ENCODE measurements at regions not wholly inside any gene's neighbourhood (a gene's known extent, or its start where the extent isn't known, plus 50 kb on each side); places are given as distances from the start of the nearest gene placed in this dataset.

DNA sequence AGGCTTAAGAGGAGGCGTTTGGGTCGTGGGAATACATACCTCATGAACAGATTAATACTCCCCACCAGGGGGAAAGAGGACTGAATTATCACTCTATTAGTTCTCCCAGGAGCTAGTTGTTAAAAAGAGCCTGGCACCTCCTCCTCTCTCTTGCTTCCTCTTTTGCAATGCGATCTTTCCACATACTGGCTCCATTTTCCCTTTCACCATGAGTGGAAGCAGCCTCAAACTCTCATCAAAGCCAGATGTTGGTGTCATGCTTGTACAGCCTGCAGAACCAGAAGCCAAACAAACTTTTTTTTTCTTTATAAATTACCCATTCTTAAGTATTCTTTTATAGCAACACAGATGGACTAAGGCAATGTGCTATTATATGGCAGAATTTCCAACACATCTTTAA lies 258.5 kb downstream of the FAM76B start:
- TF ChIP-seq, protein P1, sequence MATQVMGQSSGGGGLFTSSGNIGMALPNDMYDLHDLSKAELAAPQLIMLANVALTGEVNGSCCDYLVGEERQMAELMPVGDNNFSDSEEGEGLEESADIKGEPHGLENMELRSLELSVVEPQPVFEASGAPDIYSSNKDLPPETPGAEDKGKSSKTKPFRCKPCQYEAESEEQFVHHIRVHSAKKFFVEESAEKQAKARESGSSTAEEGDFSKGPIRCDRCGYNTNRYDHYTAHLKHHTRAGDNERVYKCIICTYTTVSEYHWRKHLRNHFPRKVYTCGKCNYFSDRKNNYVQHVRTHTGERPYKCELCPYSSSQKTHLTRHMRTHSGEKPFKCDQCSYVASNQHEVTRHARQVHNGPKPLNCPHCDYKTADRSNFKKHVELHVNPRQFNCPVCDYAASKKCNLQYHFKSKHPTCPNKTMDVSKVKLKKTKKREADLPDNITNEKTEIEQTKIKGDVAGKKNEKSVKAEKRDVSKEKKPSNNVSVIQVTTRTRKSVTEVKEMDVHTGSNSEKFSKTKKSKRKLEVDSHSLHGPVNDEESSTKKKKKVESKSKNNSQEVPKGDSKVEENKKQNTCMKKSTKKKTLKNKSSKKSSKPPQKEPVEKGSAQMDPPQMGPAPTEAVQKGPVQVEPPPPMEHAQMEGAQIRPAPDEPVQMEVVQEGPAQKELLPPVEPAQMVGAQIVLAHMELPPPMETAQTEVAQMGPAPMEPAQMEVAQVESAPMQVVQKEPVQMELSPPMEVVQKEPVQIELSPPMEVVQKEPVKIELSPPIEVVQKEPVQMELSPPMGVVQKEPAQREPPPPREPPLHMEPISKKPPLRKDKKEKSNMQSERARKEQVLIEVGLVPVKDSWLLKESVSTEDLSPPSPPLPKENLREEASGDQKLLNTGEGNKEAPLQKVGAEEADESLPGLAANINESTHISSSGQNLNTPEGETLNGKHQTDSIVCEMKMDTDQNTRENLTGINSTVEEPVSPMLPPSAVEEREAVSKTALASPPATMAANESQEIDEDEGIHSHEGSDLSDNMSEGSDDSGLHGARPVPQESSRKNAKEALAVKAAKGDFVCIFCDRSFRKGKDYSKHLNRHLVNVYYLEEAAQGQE (IDR thresholded peaks at IDR 0.05; ENCODE audit: insufficient read depth in 1 of 2, low read depth in 2 of 2, low read length in 2 of 2) = no peak
- TF ChIP-seq SIN3A (IDR thresholded peaks at IDR 0.05; ENCODE audit: borderline replicate concordance, insufficient read depth, low read length) = no peak
- no peak for TF ChIP-seq FOXP2 (optimal IDR thresholded peaks at IDR 0.05; ENCODE audit: borderline replicate concordance, extremely low read depth, extremely low read length, insufficient read depth)
- no peak for TF ChIP-seq POLR2AphosphoS5 (IDR thresholded peaks at IDR 0.05; ENCODE audit: low read depth, low read length)
- no peak for TF ChIP-seq TAF1 (IDR thresholded peaks at IDR 0.05; ENCODE audit: borderline replicate concordance, insufficient read depth, low read length)

DNA sequence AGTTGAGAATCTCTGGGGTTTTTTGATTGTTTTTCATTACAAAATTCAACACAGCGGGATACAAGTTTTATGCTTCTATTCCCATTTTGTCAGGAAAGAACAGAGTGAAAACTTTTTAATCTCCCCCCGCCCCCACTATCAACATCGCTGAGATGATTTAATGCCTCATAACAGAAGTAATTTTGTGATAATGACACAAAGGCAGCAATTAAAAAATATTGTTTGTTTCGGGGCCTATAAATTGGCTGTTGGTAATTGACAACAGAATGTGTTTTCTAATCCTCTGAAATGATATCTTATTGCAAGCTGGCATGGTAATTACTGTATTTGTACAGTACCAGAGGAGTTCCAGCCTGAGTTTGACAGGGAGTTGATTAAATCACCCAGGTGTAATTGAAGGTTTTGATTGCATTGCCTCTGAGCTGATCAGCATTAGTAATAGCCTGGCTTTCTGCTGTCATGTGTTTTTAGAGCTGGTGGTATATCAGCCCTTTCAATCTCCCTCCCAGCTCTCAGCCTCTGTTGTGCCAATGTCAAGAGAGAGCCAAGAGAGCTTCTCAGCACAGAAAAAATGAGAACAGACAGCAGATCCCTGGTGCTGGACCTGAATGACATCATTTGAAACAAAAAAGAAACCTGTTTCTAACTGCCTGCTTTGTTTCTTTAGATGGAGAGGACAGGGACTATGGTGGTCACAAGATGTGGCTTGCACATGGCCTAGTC lies 265.1 kb downstream of the FAM76B start:
- no peak for TF ChIP-seq TAF1 (IDR thresholded peaks at IDR 0.05; ENCODE audit: borderline replicate concordance, insufficient read depth, low read length)
- TF ChIP-seq, protein P1 (IDR thresholded peaks at IDR 0.05; ENCODE audit: insufficient read depth in 1 of 2, low read depth in 2 of 2, low read length in 2 of 2) = no peak
- no peak for TF ChIP-seq FOXP2 (optimal IDR thresholded peaks at IDR 0.05; ENCODE audit: borderline replicate concordance, extremely low read depth, extremely low read length, insufficient read depth)
- TF ChIP-seq SIN3A (IDR thresholded peaks at IDR 0.05; ENCODE audit: borderline replicate concordance, insufficient read depth, low read length) = no peak
- TF ChIP-seq POLR2AphosphoS5 (IDR thresholded peaks at IDR 0.05; ENCODE audit: low read depth, low read length) = no peak

DNA sequence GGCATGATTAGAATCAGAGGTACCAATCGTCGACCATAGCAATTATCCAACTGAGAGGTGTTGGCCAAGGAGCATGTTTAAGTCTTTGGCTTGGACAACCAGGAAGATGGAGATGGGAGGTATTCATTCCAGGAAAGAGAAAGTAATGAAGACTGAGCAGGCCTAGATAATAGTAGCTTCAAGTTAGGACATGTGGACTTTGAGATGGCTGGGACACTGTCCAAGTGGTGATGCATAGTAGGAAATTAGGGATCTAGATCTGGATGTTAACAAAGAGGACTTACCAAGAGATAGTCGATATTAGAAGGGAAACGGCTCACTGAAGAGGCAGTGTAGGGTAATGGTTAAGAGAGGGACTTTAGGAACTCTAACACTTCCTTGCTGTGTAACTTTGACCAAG lies 266.7 kb downstream of the FAM76B start:
- TF ChIP-seq POLR2AphosphoS5 (IDR thresholded peaks at IDR 0.05; ENCODE audit: low read depth, low read length) (no peak), TAF1 (IDR thresholded peaks at IDR 0.05; ENCODE audit: borderline replicate concordance, insufficient read depth, low read length) (no peak), FOXP2 (optimal IDR thresholded peaks at IDR 0.05; ENCODE audit: borderline replicate concordance, extremely low read depth, extremely low read length, insufficient read depth) (no peak), SIN3A (IDR thresholded peaks at IDR 0.05; ENCODE audit: borderline replicate concordance, insufficient read depth, low read length) (no peak)
- TF ChIP-seq, protein P1 (IDR thresholded peaks at IDR 0.05; ENCODE audit: insufficient read depth in 1 of 2, low read depth in 2 of 2, low read length in 2 of 2) = no peak

DNA sequence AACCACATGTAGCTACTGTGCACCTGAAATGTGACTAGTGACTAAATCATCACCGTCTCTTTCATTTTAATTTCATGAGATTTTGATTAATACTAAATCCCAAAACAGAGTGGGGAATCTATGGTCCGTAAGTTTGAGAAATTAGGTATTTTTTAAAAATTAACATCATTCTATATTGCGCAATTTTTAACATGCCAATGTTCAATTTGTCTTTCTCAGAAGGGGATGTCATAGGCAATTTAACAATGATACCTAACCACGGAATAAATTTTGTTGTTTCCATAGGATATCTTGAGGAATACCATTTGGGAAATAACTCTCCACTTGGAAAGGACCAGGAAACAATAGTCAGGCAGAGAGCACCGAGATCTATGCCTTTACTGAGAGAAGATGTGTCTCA lies 267.7 kb downstream of the FAM76B start:
- TF ChIP-seq SIN3A (IDR thresholded peaks at IDR 0.05; ENCODE audit: borderline replicate concordance, insufficient read depth, low read length) (no peak), TAF1 (IDR thresholded peaks at IDR 0.05; ENCODE audit: borderline replicate concordance, insufficient read depth, low read length) (no peak), FOXP2 (optimal IDR thresholded peaks at IDR 0.05; ENCODE audit: borderline replicate concordance, extremely low read depth, extremely low read length, insufficient read depth) (no peak), POLR2AphosphoS5 (IDR thresholded peaks at IDR 0.05; ENCODE audit: low read depth, low read length) (no peak)
- TF ChIP-seq, protein P1 (IDR thresholded peaks at IDR 0.05; ENCODE audit: insufficient read depth in 1 of 2, low read depth in 2 of 2, low read length in 2 of 2) = no peak
